DMS153 treated with DMSO at 0.1 percent for 48 hours (cell line): ENCODE measurements at regions not wholly inside any gene's neighbourhood (a gene's known extent, or its start where the extent isn't known, plus 50 kb on each side); places are given as distances from the start of the nearest gene placed in this dataset.
"Not testable (repeated sequence)": the region's sequence is repeated elsewhere in the genome, so short reads cannot be mapped to it uniquely, and the experiment has no call there.

Source experiments
- DNase-seq: peaks from one replicate; lab custom pipeline; 2025; ENCODE audit not compliant: unreplicated experiment; lab: John Stamatoyannopoulos, UW

DNA sequence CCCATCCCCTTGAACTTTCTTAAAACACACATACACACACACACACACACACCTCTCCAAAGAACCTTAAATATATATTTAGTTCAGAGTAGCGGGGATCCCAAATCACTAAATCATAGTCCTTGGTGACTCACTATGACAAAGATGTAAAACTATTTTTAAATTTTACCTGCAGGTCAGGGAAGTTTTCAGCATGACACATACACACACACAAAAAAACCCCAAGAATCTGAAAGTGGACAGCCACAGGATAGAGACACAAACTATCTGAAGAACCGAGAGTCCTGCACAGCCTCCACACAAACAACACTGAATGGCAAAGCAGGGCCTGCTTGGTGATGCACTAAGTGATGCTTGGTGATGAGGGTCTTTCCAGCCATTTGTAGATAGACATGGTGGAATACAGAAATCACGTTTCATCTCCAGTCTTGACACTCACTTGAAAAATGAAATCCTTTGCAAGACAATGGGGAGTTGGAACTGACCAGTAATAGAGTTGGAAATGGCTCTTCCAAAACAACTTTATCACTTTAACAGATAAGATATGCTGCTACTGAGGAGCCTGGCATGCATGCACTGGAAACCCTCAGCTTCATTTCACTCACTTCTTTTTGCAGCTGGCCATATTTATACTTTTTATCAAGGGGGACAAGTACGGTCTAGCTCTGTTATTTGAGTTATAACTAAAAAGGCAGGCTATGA is 307.3 kb downstream of the RAPGEF2 start:
- DNase-seq, result no peak

GRCh38 chr4:159410891-159411290 is 308.0 kb downstream of the RAPGEF2 start:
- no peak for DNase-seq

- DNase-seq, result no peak
These were observed 310.5 kb downstream of the RAPGEF2 start for GRCh38 chr4:159413306-159413943.

DNA sequence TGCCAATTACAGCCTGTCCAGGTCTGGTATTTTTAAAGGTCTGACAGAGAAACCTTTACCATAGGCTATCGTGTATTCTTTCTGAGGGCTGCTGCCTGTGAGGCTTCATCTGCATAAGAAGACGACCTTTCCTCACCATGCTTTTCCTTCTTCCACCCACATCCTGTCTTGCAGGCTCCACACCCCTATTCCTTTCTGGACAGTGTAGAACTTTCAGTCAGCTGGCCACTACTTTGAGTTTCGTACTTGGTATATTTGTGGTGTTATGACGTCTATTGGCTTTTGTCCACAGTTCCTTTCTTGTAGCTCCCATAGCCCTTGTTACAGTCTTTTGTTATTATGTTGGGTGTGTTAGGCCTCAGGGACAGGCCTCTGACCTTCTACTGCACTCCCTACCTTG is 311.4 kb downstream of the RAPGEF2 start:
- DNase-seq, result no peak

DNA sequence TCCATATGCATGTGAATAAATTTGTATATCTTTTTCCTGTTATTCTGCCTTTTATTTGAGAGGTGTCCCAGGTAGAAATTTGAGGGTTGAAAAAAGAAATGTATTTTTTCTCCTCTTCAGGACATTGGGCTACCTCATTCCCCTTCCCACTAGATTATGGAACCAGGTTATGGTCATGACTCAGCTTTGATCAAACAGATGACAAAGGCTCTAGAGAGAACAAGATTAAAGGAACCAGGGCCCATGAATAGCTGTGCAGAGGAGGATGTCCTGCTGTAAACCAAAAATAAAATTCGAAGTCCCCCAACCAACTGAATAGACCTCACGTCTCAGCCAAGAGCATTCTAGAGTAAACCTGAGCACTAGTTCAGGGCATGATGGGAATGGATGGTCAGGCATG is 313.2 kb downstream of the RAPGEF2 start:
- no peak for DNase-seq

GRCh38 chr4:159416996-159417395 is 314.1 kb downstream of the RAPGEF2 start:
- DNase-seq, result no peak

GRCh38 chr4:159420162-159421057 is 317.5 kb downstream of the RAPGEF2 start:
- DNase-seq, result no peak

GRCh38 chr4:159421058-159421419 is 318.2 kb downstream of the RAPGEF2 start:
- not testable (repeated sequence) for DNase-seq

- no peak for DNase-seq
These were observed 319.1 kb downstream of the RAPGEF2 start for GRCh38 chr4:159422019-159422418.

GRCh38 chr4:159422626-159423025 is 319.7 kb downstream of the RAPGEF2 start:
- no peak for DNase-seq

DNA sequence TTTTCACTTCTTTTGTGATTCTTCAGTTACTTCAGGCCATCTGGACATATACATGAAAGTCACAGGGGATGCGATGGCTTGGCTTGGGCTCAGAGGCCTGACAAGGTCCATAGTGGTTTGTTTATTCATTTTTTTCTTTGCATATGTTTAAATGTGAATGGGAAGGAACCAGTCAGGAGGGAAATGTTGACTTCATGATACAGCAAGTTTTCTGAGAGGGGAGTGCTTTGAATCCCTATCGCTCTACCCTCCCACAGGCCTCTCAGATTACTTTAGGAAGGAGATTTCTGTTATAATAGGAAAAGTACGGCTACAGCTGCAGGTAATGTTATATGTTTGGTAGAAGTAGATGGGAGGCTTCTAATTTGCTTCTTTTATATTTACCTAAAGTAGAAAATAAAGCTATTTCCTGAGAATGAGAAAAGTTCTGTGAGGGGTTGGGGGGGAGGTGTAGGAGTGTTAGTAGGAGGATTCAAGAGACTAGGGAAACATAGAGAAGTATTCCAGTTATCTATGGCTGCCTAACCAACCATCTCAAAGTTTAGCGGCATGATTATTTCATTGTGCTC is 322.9 kb downstream of the RAPGEF2 start:
- DNase-seq, result no peak

- DNase-seq, result no peak
These were observed 325.4 kb downstream of the RAPGEF2 start for GRCh38 chr4:159428293-159428692.

GRCh38 chr4:159428975-159429692 is 326.3 kb downstream of the RAPGEF2 start:
- DNase-seq, result no peak

- no peak for DNase-seq
These were observed 326.8 kb downstream of the RAPGEF2 start for GRCh38 chr4:159429693-159430035.

DNA sequence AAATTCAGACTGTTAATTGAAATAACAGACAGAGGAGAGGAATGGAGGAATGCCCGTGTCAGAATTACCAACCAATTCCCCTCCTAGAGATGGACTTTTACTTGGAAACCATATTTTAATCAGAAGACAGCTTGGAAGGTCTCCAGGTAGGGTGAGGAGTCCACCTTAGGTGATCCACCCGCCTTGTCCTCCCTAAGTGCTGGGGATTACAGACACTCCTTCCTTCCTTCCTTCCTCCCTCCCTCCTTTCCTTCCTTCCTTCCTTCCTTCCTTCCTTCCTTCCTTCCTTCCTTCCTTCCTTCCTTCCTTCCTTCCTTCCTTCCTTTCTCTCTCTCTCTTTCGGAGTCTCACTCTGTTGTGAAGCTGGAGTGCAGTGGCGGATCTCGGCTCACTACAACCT is 328.0 kb downstream of the RAPGEF2 start:
- DNase-seq, result no peak

DNA sequence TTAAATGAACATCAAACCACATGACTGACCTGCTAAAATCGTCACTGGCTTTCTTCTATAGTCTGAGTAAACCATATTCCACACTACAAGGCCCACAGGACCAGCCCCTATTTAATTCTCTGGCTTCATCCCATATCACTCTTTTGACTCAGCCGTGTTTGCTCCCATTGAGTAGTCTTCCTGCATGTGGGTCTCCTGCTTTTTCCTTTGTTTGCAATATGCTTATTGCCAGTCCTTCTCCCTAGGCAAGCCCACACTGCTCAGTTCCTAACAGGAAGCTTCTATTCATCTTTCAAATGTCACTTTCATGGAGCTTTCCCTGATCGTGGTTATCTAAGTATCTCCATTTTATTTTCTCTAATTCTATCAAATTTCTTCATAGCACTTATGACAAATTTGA is 329.6 kb downstream of the RAPGEF2 start:
- no peak for DNase-seq

- no peak for DNase-seq
These were observed 330.5 kb downstream of the RAPGEF2 start for GRCh38 chr4:159433337-159433736.

DNA sequence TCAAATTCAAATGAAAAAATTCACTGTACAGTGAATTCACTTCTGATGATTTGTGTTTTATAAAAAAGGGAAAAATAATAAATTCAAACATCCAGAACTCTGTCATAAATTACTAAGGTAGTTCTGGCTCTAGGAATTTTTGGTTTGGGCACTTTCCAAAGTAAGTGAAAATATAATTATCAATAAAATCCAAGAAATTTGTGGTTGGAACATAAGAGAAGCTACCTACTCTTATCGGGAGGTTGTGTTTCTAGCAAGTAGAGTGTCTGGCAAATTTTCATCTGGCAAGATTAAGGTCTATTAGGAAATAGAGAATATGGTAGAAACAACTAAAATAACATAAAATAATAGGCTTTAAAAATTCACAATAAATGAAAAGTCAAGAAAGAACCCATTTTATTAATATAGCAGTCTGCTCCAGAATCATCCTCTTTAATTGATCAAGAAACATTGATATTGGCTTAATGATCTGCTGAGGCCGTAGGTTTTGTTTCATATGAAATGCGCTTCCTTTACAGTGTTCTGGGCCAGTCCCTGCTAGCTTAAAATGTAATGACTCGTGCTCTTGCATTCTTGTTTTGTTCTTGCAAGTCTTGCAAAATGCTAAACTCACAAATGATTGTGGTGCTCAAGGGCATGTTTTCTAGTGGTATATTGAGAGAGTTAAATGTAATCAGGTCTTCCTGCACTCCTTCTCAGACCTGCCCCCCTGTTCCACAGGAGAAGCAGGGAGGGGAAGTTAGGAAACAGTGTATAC is 331.4 kb downstream of the RAPGEF2 start:
- no peak for DNase-seq

DNA sequence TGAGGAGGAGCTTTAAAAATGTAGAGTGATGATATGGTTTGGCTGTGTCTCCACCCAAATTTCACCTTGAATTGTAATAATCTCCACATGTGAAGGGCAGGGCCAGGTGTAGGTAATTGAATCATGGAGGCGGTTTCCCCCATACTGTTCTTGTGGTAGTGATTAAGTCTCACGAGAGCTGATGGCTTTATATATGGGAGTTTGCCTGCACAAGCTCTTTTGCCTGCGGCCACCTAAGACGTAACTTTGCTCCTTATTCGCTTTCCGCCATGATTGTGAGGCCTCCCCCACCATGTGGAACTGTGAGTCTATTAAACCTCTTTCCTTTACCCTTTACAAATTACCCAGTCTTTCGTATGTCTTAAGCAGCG is 332.0 kb downstream of the RAPGEF2 start:
- DNase-seq, result no peak

GRCh38 chr4:159435561-159436023 is 332.7 kb downstream of the RAPGEF2 start:
- DNase-seq, result no peak
